Left ventricle myocardium inferior (tissue), 1 donor: ENCODE measurements at regions not wholly inside any gene's neighbourhood (a gene's known extent, or its start where the extent isn't known, plus 50 kb on each side); places are given as distances from the start of the nearest gene placed in this dataset.

Experiments
- DNase-seq: peaks from one replicate; pipeline ENCODE4 v3.0.0-alpha.2; 2020
- H3K27ac ChIP-seq: fragments of 200-600 bp; replicated peaks from 2 replicates; pipeline ENCODE4 v1.8.0; 2021
- H3K27me3 ChIP-seq: fragments of 200-600 bp; 2 replicates; pipeline ENCODE4 v1.8.0; 2021; ENCODE audit warnings: low read depth
- H3K36me3 ChIP-seq: fragments of 200-600 bp; 2 replicates; pipeline ENCODE4 v1.8.0; 2021
- H3K4me1 ChIP-seq: fragments of 200-600 bp; 2 replicates; pipeline ENCODE4 v1.8.0; 2021
- H3K4me3 ChIP-seq: fragments of 200-600 bp; 2 replicates; pipeline ENCODE4 v1.8.0; 2021; ENCODE audit warnings: mild to moderate bottlenecking, moderate library complexity
- H3K9me3 ChIP-seq: fragments of 200-600 bp; replicated peaks from 2 replicates; pipeline ENCODE4 v1.8.0; 2021
- CTCF ChIP-seq: fragments of 200-600 bp; IDR thresholded peaks from 2 replicates; pipeline ENCODE4 v1.8.0; 2021; ENCODE audit warnings: antibody characterized with exemption, mild to moderate bottlenecking, borderline replicate concordance
- intact Hi-C: fragments of 100-400 bp; cut with micrococcal nuclease; formaldehyde crosslinking; loops from one replicate; pipeline ENCODE4 v1.11.0; 2022
- donor health status: DM: no; HTN: yes; CAD: no; lungs with severe emphysema.

- TF ChIP-seq CTCF, result no peak
- Histone ChIP-seq H3K36me3 (no peaks in the 10 kb centered on the region), H3K27me3 (no peaks in the 10 kb centered on the region), H3K4me3 (no peak overlapping the region), H3K27ac (no peak overlapping the region), H3K4me1 (no peaks in the 10 kb centered on the region), H3K9me3 (peaks cover 12% of the 10 kb centered on the region)
- intact Hi-C loops, result no loop called here
- DNase-seq, result no peak
These were observed 1027.7 kb upstream of the ZEB2 start for GRCh38 chr2:145547620-145548019.

- DNase-seq, result no peak
- H3K4me1 ChIP-seq, result no peaks in the 10 kb centered on the region
- intact Hi-C loops, result no loop called here
These were observed 1026.2 kb upstream of the ZEB2 start for GRCh38 chr2:145546091-145546490.

GRCh38 chr2:145543856-145544255 lies 1023.9 kb upstream of the ZEB2 start:
- no peaks in the 10 kb centered on the region for H3K36me3 ChIP-seq

More at GRCh38 chr2:145546091-145546490, 1026.2 kb upstream of the ZEB2 start:
- no peak overlapping the region for H3K27ac ChIP-seq
- H3K4me3 ChIP-seq, result no peak overlapping the region
- H3K9me3 ChIP-seq, result peaks cover 17% of the 10 kb centered on the region
- H3K27me3 ChIP-seq, result no peaks in the 10 kb centered on the region
- H3K36me3 ChIP-seq, result no peaks in the 10 kb centered on the region
- TF ChIP-seq CTCF, result peak; percentile 10

DNA sequence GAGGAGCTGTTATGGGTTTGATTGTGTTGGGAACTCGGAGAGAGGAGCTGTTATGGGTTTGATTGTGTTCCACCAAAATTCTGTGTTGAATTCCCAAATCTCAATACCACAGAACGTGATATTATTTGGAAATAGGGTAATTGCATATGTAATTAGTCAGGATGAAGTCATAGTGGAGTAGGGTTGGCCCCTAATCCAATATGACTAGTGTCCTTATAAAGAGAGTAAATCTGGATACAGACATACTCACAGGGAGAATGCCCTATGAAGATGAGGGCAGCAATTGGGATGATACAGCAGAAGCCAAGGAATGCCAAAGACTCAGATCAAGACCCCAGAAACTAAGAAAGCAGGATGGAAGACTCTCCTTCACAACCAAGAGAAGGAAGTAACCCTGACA lies 1023.2 kb upstream of the ZEB2 start:
- Histone ChIP-seq H3K36me3 (no peaks in the 10 kb centered on the region), H3K4me1 (no peaks in the 10 kb centered on the region), H3K27ac (no peak overlapping the region), H3K4me3 (no peak overlapping the region), H3K9me3 (peaks cover 17% of the 10 kb centered on the region), H3K27me3 (no peaks in the 10 kb centered on the region)
- intact Hi-C loops, result no loop called here
- no peak for TF ChIP-seq CTCF
- no peak for DNase-seq

More at GRCh38 chr2:145543856-145544255, 1023.9 kb upstream of the ZEB2 start:
- H3K4me1 ChIP-seq, result no peaks in the 10 kb centered on the region
- intact Hi-C loops, result no loop called here
- no peak for DNase-seq
- H3K27ac ChIP-seq, result no peak overlapping the region
- peaks cover 17% of the 10 kb centered on the region for H3K9me3 ChIP-seq
- H3K4me3 ChIP-seq, result no peak overlapping the region
- H3K27me3 ChIP-seq, result no peaks in the 10 kb centered on the region
- no peak for TF ChIP-seq CTCF

- no peak overlapping the region for H3K27ac ChIP-seq
- no peaks in the 10 kb centered on the region for H3K27me3 ChIP-seq
- H3K36me3 ChIP-seq, result no peaks in the 10 kb centered on the region
- H3K4me1 ChIP-seq, result no peaks in the 10 kb centered on the region
- peaks cover 14% of the 10 kb centered on the region for H3K9me3 ChIP-seq
- no peak for DNase-seq
- no peak overlapping the region for H3K4me3 ChIP-seq
- intact Hi-C loops, result no loop called here
- TF ChIP-seq CTCF, result no peak
These were observed 1021.1 kb upstream of the ZEB2 start for GRCh38 chr2:145541028-145541427.
